ENCODE measurements at regions not wholly inside any gene's neighbourhood (a gene's known extent, or its start where the extent isn't known, plus 50 kb on each side); places are given as distances from the start of the nearest gene placed in this dataset.

DNA sequence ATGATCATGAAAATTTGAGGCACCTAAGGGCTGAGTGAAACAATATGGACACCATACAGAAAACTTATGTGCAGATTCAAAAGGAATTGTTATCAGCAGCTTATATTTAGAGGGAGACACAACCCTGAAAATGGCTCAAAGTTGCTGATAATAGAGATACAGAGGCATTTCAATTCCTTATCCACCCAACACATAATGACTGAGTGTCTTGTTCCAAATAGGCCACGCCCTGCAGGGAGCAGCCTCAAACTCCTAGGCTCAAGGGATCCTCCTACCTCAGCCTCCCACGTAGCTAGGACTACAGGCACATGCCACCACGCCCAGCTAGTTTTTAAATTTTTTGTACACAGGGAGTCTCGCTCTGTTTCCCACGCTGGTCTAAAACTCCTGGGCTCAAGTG, 79.0 kb downstream of the LBH start:
- TF ChIP-seq POLR2A (IDR thresholded peaks at IDR 0.05; ENCODE audit: borderline replicate concordance, extremely low read depth, insufficient read depth, insufficient read length) (no peak), EZH2phosphoT487 (IDR thresholded peaks at IDR 0.05; ENCODE audit: borderline replicate concordance) (no peak), ZNF274 (IDR thresholded peaks at IDR 0.05; ENCODE audit: low read depth, low read length) (no peak)
